Tibial nerve (tissue), 3 donors: ENCODE measurements at regions not wholly inside any gene's neighbourhood (a gene's known extent, or its start where the extent isn't known, plus 50 kb on each side); places are given as distances from the start of the nearest gene placed in this dataset.

Experiments
- CTCF ChIP-seq, 5 experiments: fragments of 200-600 bp in 3 of 5; fragments of 450-650 bp in 2 of 5; sonication (generic) in 3 of 5; IDR thresholded peaks; one replicate each; pipeline ENCODE4 v1.5.1; 2016 to 2019; ENCODE audit warnings: antibody characterized with exemption in 5 of 5, mild to moderate bottlenecking in 3 of 5, moderate library complexity in 2 of 5
- POLR2A ChIP-seq, 2 donors: fragments of 450-650 bp; IDR thresholded peaks; one replicate each; pipeline ENCODE4 v1.6.1; 2017; ENCODE audit warnings: antibody characterized with exemption in 2 of 2, mild to moderate bottlenecking in 2 of 2, moderate library complexity in 2 of 2

DNA sequence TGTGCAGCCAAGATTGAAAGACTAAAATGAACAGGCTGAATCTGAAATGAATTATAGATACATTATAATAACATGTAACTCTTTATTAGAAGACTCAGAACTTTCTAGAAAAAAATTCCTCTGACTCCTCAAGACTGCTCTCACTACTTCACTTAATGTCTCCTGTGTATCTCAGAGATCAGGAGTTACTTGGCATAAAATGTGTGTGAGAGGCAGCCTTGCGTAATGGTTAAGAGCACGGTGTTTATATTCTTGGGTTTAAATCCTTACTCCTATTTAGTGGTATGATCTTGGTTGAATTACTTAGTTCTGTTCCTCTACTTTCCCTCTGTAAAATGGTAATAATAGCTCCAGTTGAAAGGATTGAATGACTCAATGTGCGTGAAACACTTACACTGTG, 634.9 kb downstream of the LTN1 start:
- no peak for TF ChIP-seq CTCF (IDR thresholded peaks at IDR 0.05)
- TF ChIP-seq POLR2A (IDR thresholded peaks at IDR 0.05), result no peak
